SK-N-SH treated with all-trans-retinoic acid at 6 μM for 48 hours (cell line): ENCODE measurements at regions not wholly inside any gene's neighbourhood (a gene's known extent, or its start where the extent isn't known, plus 50 kb on each side); places are given as distances from the start of the nearest gene placed in this dataset.
"Not testable (repeated sequence)": the region's sequence is repeated elsewhere in the genome, so short reads cannot be mapped to it uniquely, and the experiment has no call there.

Source experiments
- ATAC-seq: fragments of 200-7000 bp; cut with Tn5 transposase; 3 replicates; pipeline ENCODE4 v1.9.1; 2020; ENCODE audit warnings: mild to moderate bottlenecking, moderate library complexity
- ARNTL ChIP-seq: fragments of 450-650 bp; formaldehyde crosslinking; IDR thresholded peaks from 2 replicates; pipeline ENCODE4 v1.5.0; 2020; ENCODE audit warnings: low read depth, mild to moderate bottlenecking, moderate library complexity, borderline replicate concordance
- BACH2 ChIP-seq: fragments of 250-450 bp; sonication (Bioruptor Pico); IDR thresholded peaks from 2 replicates; pipeline ENCODE4 v1.9.0; 2021; ENCODE audit warnings: mild to moderate bottlenecking, borderline replicate concordance
- CSDC2 ChIP-seq: fragments of 250-450 bp; sonication (Bioruptor Pico); IDR thresholded peaks from 2 replicates; pipeline ENCODE4 v1.5.0; 2020; ENCODE audit warnings: mild to moderate bottlenecking, moderate library complexity
- CSRNP3 ChIP-seq: fragments of 250-450 bp; sonication (Bioruptor Pico); IDR thresholded peaks from 2 replicates; pipeline ENCODE4 v1.5.1; 2021; ENCODE audit warnings: mild to moderate bottlenecking, moderate library complexity
- ESRRG ChIP-seq: fragments of 250-450 bp; sonication (Bioruptor Pico); IDR thresholded peaks from 2 replicates; pipeline ENCODE4 v1.6.1; 2021; ENCODE audit warnings: mild to moderate bottlenecking
- GLIS3 ChIP-seq: fragments of 250-450 bp; sonication (Bioruptor Pico); IDR thresholded peaks from 2 replicates; pipeline ENCODE4 v1.5.0; 2020; ENCODE audit warnings: mild to moderate bottlenecking, moderate library complexity
- ISL1 ChIP-seq: fragments of 250-450 bp; sonication (Bioruptor Pico); IDR thresholded peaks from 2 replicates; pipeline ENCODE4 v2.1.2; 2022; ENCODE audit warnings: mild to moderate bottlenecking, moderate library complexity
- OSR1 ChIP-seq: fragments of 250-450 bp; sonication (Bioruptor Pico); IDR thresholded peaks from 2 replicates; pipeline ENCODE4 v1.8.0; 2022; ENCODE audit warnings: moderate library complexity, mild to moderate bottlenecking, inconsistent platforms
- PATZ1 ChIP-seq: fragments of 250-450 bp; sonication (Bioruptor Pico); IDR thresholded peaks from 2 replicates; pipeline ENCODE4 v1.8.0; 2020; ENCODE audit warnings: mild to moderate bottlenecking, moderate library complexity, borderline replicate concordance
- PPARA ChIP-seq: fragments of 250-450 bp; sonication (Bioruptor Pico); IDR thresholded peaks from 2 replicates; pipeline ENCODE4 v1.5.0; 2020; ENCODE audit warnings: mild to moderate bottlenecking, borderline replicate concordance
- RARB ChIP-seq: fragments of 250-450 bp; sonication (Bioruptor Pico); IDR thresholded peaks from 2 replicates; pipeline ENCODE4 v1.8.0; 2021; ENCODE audit warnings: mild to moderate bottlenecking, moderate library complexity
- TCF4 ChIP-seq: fragments of 250-450 bp; sonication (Bioruptor Pico); IDR thresholded peaks from 2 replicates; pipeline ENCODE4 v1.8.0; 2021; ENCODE audit warnings: mild to moderate bottlenecking, moderate library complexity, borderline replicate concordance
- TOX ChIP-seq: fragments of 250-450 bp; sonication (Bioruptor Pico); IDR thresholded peaks from 2 replicates; pipeline ENCODE4 v1.8.0; 2021; ENCODE audit warnings: mild to moderate bottlenecking, moderate library complexity, borderline replicate concordance
- TSHZ2 ChIP-seq: fragments of 250-450 bp; sonication (Bioruptor Pico); IDR thresholded peaks from 2 replicates; pipeline ENCODE4 v1.5.0; 2020; ENCODE audit warnings: mild to moderate bottlenecking, moderate library complexity
- ZFP3 ChIP-seq: fragments of 250-450 bp; sonication (Bioruptor Pico); IDR thresholded peaks from 2 replicates; pipeline ENCODE4 v1.5.0; 2020; ENCODE audit warnings: mild to moderate bottlenecking, moderate library complexity
- ZNF565 ChIP-seq: fragments of 450-650 bp; formaldehyde crosslinking; conservative IDR thresholded peaks from 2 replicates; pipeline ENCODE4 v1.5.0; 2020; ENCODE audit warnings: low read depth, mild to moderate bottlenecking, moderate library complexity

- TF ChIP-seq ISL1 (CRISPR knock-in tag): no peak
- TF ChIP-seq CSDC2 (CRISPR knock-in tag): no peak
- TF ChIP-seq TOX (CRISPR knock-in tag): no peak
- no peak for TF ChIP-seq PPARA
- TF ChIP-seq TCF4 (CRISPR knock-in tag): no peak
- no peak for TF ChIP-seq ESRRG (CRISPR knock-in tag)
- TF ChIP-seq TSHZ2 (CRISPR knock-in tag): no peak
- TF ChIP-seq GLIS3 (CRISPR knock-in tag): no peak
Measured at GRCh38 chr12:34253674-34254073, 231.4 kb downstream of the ALG10 start (continued).

GRCh38 chr12:34257093-34257492 lies 234.8 kb downstream of the ALG10 start:
- no peak for ATAC-seq
- TF ChIP-seq GLIS3 (CRISPR knock-in tag) (no peak), CSDC2 (CRISPR knock-in tag) (no peak), BACH2 (CRISPR knock-in tag) (no peak), ARNTL (CRISPR knock-in tag) (no peak), ZNF565 (CRISPR knock-in tag) (no peak), PATZ1 (CRISPR knock-in tag) (no peak), OSR1 (no peak)

- ATAC-seq: not testable (repeated sequence)
Measured at GRCh38 chr12:34262140-34262539, 239.8 kb downstream of the ALG10 start.

- ATAC-seq: no peak
- TF ChIP-seq RARB (CRISPR knock-in tag) (no peak), ISL1 (CRISPR knock-in tag) (no peak), CSDC2 (CRISPR knock-in tag) (no peak), BACH2 (CRISPR knock-in tag) (no peak), CSRNP3 (no peak)
Measured at GRCh38 chr12:34264110-34264509, 241.8 kb downstream of the ALG10 start.

GRCh38 chr12:34273703-34274102 lies 251.4 kb downstream of the ALG10 start:
- not testable (repeated sequence) for ATAC-seq

- ATAC-seq: no peak
- TF ChIP-seq CSRNP3 (no peak), ZFP3 (CRISPR knock-in tag) (no peak)
Measured at GRCh38 chr12:34275129-34275528, 252.8 kb downstream of the ALG10 start.

- ATAC-seq: no peak
- TF ChIP-seq OSR1: no peak
- no peak for TF ChIP-seq TOX (CRISPR knock-in tag)
- TF ChIP-seq GLIS3 (CRISPR knock-in tag): no peak
- TF ChIP-seq TCF4 (CRISPR knock-in tag): no peak
- no peak for TF ChIP-seq TSHZ2 (CRISPR knock-in tag)
- TF ChIP-seq ISL1 (CRISPR knock-in tag): no peak
- TF ChIP-seq, all 23 proteins: peak for 0
Measured at GRCh38 chr12:34286483-34286882, 264.2 kb downstream of the ALG10 start.
